NAMALWA (cell line): ENCODE measurements at regions not wholly inside any gene's neighbourhood (a gene's known extent, or its start where the extent isn't known, plus 50 kb on each side); places are given as distances from the start of the nearest gene placed in this dataset.

ENCODE experiments used
- DNase-seq: peaks from one replicate; pipeline ENCODE4 v3.0.0-alpha.2; 2015; ENCODE audit warnings: low spot score

DNA sequence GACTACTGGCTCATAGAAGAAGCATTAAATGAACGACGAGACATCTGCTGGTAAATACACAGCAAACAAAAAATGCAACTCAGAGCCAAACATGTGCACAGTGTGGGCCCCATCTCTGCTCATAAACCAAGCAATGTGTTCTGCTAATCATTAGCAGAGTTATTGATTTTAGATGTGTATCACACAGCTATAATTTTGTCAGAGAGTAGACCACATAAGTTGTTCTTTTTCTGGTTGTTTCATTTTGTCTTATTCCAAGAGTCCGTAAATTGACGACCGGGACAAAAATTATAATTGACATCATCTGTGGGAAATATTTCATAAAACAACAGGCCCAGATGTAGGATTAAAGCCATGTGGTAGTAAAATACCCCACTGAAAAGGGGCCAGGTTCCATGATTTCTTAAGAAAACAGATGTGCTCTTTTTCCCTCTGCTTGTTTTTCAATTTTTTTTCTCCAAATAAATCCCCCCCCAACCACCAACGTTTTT lies 423.6 kb downstream of the HAO1 start:
- DNase-seq, result no peak

DNA sequence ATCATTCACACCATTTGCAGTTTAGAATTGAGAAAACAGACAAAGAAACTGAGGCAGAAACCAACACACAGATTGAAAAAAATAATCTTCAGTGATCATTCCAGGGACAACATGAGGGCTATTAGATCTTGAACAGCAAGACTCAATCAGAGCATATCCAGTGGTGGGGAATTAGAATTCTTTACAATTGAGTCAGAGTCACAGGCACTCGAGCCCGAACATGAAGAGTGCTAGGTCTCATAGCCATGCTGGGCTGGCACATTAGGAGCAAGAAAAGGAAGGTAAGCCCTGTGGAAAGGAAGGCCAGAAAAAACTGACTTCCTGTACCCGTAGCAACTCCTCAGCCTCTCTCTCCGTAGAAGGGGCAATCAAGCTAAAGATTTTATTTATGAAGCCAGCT lies 419.9 kb downstream of the HAO1 start:
- DNase-seq, result no peak

DNA sequence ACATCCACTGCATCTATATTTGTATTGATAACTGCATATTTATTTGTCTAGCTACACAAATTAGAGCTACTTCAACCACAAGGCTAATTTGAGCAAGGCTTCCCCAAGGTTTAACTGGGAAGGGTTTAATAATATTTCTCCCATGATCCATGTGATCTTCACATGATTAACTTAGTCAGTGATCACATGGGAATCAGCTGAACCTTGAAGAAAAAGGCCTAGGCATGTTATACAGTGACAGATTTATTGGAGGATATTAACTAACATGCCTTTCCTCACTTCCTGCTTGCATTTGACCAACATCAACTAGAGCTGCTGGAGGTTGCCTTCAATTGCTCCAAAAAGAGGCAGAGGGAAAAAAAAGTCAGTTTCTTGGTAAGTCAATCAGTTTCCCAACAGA lies 417.0 kb downstream of the HAO1 start:
- no peak for DNase-seq

DNA sequence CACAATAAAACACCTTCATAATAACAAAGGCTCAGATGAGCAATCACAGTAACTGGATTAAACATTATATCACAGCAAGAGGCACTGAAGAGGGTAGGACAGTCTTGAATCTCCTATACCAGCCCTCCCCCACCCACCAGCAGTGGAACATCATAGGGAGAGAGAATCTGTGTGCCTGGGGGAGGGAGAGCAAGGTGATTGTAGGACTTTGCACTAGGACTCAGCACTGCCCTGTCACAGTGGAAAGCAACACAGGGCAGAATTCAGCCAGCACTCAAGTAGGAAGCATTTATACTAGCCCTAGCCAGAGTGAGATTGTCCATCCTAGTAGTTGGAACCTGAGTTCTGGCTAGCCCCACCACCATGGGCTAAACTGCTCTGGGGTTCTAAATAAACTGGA lies 400.2 kb downstream of the HAO1 start:
- no peak for DNase-seq

DNA sequence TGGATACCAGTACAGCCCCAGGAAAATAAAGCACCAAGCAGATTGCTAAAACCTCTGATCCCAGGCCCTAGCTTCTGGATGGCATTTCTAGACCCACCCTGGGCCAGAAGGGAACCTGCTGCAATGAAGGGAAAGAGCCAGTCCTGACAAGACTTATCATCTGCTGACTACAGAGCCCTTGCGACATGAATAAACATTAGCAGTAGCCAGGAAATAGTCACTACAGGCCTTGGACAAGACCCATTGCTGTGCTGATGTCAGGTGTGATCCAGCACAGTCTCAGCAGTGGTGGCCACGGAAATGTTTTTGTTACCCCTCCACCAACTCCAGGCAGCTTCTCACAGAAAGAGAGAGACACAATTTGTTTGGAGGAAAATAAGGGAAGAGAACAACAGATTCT lies 399.3 kb downstream of the HAO1 start:
- no peak for DNase-seq

DNA sequence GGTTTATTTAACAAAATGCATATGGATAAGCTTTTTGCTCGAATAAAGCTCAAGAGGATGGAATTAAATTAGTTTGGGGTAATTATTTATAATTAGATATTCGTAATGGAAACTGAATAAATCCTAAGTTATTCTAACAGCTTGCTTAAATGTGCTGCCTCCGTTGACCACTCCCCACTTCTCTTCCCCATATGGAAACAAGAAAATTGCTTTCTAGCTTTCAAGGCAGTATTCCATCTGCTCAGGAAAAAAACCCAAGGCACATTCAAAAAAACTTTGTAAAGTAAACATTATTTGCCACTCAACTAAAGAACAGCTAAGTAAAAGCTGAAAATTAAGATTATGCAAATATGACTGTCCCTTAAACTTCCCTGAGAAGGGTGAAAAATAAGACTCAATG lies 369.2 kb downstream of the HAO1 start:
- no peak for DNase-seq

DNA sequence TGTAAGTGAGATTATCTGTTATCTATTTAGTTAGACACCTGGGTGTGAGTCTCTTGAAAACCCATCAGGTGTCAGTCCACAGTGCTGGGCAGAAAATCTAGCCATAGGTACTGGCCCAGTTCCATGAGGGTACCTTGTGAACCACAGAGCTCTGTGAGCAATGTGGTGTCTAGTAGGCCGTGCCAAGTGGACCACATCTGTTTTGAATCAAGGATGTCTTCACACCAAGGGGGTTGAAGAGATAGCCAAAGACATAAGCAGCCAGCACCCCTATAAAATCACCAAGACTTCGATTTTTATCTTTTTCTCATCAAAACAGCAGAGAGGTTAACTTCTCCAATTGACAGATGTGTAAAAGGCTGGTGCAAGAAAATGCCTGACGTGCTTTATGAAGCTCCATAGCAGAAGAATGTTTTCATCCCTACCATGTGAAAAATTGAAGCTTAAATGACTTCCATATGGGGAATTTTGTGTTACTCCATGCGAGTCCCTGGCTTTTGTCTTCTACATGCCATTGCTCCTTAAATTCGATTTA lies 368.7 kb downstream of the HAO1 start:
- no peak for DNase-seq

DNA sequence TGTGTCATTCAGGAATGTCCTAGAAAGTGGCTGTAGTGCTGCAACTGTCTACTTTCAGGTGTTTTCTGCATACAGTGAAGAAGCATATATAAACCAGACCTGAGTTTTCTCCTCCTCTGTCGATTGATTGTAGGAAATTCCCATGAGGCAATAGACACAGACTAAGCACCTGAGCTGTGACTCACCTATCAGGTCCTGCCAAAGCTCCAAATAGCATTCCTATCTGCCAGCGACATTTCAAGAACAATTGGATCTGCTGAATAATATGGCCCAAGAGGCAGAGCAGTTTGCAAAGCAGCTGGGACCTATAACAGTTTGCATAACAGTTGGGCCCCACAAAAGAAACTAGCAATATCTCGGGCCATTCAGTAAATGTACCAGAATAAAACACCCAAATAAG lies 360.4 kb downstream of the HAO1 start:
- no peak for DNase-seq

DNA sequence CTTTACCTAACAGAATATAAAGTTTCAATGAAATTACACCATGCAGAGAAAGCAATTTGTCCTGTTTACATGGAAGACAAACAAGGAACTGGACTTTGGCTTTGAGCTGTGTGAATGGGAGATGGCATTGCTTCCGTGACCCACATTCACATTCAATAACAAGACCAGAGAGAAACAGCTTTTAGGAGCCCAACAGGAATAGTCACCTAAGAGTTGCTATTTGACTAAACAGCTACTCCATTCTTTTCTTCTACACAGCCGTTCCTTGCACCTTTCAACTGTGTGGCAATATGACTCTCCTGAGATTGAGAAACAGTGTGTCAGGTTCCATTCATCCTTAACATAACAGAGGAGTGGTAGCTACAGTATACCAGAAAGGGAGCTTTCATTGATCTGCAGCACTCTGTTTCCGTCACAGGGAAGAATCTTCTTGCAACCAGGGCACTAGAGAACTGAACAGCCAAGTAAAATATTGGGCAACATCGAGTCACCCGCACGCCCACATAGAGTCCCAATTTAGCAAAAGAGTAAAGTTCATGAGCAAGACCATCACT lies 355.1 kb downstream of the HAO1 start:
- no peak for DNase-seq

DNA sequence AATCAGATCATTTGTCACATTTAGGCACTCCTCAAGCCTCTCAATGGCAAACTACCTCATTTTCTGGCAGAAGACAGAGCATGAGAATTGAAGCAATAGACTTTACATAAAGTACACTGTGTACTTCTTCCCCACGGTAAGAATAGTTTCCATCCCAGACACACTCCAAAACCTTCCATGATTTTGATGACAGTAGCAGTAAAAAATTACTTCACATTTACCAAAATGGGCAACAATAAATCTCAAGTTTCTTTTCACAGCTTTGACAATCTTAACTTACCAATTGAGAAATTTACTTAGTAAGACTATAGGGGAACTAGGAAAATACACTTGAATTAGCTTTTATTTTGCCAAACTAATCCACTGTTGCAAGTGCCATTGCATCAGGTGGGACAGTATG lies 353.8 kb downstream of the HAO1 start:
- no peak for DNase-seq

DNA sequence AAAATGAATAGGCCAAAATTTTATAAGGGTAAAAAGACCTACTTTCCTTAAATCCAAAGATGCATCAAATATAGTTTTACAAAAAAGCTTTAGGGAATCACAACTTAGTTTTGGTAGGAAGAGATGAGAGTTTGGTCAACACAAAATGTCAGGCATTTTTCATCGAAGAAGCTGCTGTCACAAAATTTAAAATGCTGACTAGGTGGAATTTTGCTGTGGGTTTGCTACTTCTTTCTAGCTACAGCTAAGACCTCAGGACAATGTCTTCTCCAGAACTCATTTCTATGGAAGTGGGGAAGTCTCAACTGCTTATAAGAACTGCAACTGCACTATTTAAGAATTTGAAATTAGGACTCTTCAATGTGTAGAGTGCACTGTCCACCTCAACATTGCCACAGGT lies 351.1 kb downstream of the HAO1 start:
- DNase-seq, result no peak

DNA sequence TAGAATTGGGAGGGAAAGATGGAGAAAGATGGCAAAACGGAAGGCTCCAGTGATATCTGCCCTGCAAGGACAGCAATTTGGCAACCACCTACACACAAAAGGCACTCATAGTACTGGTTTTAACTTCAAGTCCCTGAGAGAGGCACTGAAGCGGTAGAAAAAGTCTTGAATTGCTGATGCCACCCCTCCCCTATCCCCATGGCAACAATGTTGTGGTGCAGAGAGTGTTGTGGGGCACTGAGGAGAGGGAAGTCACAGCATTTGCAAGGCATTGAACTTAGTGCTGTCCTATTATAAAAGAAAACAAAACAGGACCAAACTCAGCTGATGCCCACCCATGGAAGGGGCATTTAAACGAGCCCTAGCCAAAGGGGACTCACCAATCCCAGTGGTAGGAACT lies 343.7 kb downstream of the HAO1 start:
- DNase-seq, result peak; percentile 26

DNA sequence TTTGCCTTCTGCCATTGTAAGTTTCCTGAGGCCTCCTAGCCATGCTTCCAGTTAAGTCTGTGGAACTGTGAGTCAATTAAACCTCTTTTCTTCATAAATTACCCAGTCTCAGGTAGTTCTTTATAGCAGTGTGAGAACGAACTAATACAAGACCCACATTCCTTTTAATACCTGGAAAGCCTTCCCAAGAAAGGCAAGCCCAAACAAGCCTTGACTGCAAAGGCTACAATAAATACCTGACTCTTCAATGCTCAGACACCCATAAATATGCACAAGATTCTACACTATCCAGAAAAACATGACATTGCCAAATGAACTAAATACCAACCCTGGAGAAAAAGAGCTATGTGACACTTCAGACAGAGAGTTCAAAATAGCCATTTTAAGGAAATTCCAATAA lies 338.8 kb downstream of the HAO1 start:
- no peak for DNase-seq

DNA sequence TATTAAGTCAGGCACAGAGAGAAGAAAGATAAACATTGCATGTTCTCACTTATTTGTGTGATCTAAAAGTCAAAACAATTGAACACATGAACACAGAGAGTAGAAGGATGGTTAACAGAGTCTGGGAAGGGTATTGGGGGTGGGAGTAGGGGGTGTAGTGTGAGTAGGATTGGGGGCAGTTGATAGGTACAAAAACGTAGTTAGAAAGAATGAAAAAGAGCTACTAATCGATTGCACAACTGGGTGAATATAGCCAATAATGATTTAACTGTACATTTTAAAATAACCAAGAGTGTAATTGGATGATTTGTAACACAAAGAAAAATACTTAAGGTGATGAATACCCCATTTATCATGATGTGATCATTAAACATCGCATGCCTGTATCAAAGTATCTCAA lies 333.3 kb downstream of the HAO1 start:
- no peak for DNase-seq

DNA sequence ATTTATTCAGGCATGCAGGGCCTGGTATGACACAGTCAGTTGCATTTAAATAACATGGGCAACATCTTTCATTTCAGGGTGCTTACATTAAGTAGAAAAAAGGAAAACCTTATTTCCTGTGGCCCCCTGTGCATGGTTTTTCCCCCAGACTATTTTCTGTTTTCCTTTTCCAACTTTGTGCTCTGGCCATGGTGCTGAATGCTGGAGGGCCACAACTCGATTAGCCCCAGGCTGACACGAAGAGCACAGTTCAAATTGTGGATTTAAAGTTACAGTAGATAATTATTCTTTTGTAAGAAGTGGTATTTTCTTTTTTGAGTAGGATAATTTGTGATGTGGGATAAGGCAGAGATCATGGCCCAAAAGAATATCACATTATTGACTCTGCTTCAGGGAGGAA lies 332.0 kb downstream of the HAO1 start:
- DNase-seq, result peak; percentile 6

DNA sequence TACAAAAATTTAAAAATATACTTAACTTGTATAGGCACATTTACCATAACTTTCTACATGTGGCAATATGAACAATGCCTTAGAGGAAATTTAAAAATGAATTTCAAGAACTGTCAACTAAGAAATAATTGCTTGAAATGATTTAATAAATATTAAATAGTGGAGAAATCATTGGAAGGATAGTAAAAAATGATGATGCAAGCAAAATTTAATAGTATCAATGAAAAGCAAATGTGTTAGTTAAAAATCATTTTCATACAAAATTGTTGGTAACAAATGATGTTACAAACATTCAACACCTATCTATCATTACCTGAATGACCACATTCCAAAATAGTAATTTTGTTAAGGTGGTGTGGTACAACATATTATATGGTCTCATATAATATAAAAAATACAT lies 331.0 kb downstream of the HAO1 start:
- no peak for DNase-seq

DNA sequence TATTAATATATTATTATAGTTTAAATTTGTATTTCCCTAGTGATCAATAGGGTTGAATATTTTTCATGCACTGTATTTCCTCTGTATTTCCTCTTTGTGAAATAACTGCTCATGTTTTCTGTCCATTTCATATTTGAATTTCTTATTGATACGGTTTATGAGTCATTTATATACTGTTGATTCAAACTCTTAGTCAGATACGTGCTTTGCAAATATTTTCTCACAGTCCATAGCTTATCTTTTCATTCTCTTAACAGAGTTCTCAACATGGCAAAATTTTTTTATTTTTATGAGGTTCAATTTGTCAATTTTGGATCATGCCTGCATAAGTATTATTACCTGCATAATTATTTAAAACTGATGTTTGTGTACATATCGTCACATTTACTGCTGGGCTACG lies 329.6 kb downstream of the HAO1 start:
- DNase-seq, result no peak

DNA sequence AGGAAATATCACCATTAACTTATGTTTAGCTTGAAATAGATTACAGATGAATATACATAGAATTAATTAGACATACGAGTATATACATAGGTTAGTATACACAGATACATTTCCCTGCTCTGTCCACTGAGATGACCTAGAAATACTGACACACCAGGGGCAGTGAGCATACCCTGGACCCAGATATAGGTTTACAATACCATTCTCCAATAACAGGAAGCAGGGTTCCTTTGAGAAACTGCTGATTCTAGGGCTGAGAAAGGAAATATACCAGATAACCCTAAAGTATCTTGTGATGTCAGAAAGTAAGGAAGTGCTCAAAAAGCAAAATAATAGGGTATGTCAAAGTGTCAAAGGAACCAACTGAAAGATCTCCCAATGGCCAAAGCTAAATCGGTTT lies 322.5 kb downstream of the HAO1 start:
- no peak for DNase-seq

DNA sequence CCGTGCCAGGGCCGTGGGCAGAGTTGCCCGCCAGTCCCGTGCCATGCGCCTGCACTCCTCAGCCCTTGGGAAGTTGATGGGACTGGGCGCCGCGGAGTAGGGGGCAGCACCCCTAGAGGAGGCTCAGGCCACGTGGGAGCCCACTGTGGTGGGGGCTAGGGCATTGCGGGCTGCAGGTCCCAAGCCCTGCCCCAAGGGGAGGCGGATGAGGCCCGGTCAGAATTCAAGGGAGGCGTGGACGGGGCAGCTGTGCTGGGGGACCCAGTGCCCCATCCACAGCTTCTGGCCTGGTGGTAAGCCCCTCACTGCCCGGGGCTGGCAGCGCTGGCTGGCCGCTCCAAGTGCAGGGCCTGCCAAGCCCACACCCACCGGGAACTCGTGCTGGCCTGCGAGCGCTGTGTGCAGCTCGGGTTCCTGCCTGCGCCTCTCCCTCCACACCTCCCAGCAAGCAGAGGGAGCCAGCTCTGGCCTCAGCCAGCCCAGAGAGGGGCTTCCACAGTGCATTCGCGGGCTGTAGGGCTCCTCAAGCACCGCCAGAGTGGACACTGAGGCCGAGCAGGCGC lies 317.8 kb downstream of the HAO1 start:
- no peak for DNase-seq

DNA sequence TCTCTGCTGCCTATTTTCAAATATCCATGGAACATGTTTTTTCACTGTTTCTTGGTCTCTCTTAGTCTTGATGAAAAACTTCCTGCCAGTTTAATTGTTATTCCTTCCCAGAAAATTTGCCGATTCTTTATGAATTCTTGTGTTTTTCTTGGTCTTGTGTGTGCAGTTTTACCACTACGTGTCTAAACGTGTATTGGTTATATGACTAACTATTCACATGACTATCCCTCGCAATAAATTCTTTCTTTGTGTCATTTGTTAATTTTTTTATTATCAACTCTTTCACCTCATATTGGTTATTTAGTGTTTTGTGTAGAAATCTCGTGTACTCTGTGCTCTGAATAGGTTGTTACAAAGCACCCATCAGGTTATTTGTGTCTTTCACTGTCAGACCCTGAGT lies 315.4 kb downstream of the HAO1 start:
- DNase-seq, result no peak

DNA sequence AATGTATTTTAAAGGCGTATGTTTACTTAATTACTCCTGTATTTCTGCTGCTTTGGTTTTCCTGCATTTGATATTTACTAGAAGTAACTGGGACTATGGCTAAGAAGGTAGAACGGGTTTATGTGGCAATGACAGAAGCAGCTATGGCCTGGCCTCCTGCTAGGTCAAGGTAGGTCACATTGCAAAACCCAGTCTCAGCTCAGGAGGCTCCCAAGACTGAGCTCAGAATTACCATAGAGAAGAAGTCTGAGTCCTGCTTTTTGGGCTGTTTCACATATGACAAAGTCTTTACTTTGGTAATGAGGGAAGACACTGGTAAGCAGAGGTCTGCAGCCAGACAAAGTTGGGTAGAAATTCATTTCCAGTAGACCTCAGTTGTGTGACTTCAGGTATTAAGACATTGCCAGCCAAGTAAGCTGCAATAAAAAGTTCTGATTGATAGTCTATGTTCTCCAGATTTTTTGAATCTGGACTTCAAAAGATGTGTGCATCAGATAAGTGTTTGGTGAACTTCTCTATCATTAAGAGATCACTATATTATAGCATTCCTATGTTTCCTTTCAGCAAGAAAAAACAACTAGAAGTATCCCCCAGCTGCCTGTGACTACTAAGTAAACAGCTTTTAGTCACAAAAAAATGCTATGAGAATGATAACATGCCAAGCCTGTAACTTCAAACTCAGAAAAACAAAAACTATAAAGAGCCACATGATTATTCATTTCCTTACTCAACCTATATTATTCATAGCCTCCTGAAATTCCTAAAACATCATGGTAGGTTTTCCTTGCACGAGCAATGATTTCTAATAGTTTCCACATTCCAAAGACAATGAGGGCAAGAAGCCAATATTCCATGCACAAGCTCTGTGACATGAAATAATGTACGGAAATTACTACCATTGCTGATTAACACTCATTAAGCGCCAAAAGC lies 312.3 kb downstream of the HAO1 start:
- no peak for DNase-seq

DNA sequence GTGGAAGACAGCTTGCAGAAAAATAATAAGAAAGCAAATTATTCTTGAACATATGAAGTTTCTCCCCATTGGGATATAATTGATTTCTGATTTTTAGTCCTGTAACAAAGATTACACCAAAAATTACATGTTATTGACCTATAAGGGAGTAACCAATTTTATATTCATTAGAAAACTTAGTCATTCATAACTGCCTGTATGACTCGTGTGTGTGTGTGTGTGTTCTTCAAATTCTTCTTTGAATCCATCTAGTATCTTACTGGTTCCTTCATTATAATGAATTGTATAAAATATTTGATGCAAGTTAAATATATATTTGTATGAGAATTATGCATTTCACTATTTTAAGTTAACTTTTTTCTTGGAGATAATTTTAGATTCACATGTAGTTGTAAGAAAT lies 310.4 kb downstream of the HAO1 start:
- no peak for DNase-seq

DNA sequence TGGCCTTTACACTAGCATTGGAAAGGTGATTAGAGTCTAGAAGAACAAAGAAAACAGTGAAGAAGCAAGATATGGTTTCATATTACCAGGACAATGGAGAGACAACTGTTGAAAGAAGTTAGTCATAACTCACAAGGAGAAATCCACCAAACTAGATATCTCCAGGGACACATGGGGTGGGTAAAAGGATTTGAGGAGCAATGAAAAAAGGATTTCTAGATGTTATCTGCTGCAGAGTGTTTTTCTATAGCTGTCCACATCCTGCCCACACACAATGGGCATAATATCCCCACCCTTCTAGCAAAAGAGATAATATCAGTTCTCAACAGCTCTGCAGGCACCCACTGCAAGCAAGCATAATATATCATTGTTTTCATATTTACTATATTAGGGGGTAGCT lies 303.1 kb downstream of the HAO1 start:
- DNase-seq, result no peak
